Spleen (tissue), 7 donors: ENCODE measurements at regions not wholly inside any gene's neighbourhood (a gene's known extent, or its start where the extent isn't known, plus 50 kb on each side); places are given as distances from the start of the nearest gene placed in this dataset.

Source experiments
- CTCF ChIP-seq, 11 experiments: fragments of 200-600 bp in 7 of 11; fragments of 450-650 bp in 4 of 11; sonication (generic) in 4 of 11; IDR thresholded peaks in 8 of 11; conservative IDR thresholded peaks in 3 of 11; 1 replicate in 7 of 11; 2 replicates in 4 of 11; pipeline versions ENCODE4 v1.4.0 to v1.8.0; 2016 to 2021; ENCODE audit warnings: antibody characterized with exemption in 11 of 11, inconsistent platforms in 4 of 11, mild to moderate bottlenecking in 1 of 11
- POLR2A ChIP-seq, 3 donors: fragments of 450-650 bp; IDR thresholded peaks; one replicate each; pipeline ENCODE4 v1.5.1; 2017; ENCODE audit warnings: antibody characterized with exemption in 3 of 3, mild to moderate bottlenecking in 1 of 3
- POLR2AphosphoS5 ChIP-seq, 3 donors: sonication (generic); formaldehyde crosslinking; IDR thresholded peaks; one replicate each; pipeline ENCODE4 v1.5.1; 2017; ENCODE audit warnings: antibody characterized with exemption in 3 of 3
- donor health status: DM: no; HTN: no; CAD: no; lungs with moderate emphysema.
- donor health status: DM: no; HTN: no; CAD: no.
- donor health status: DM: no; HTN: no; CAD: no.

- TF ChIP-seq CTCF (IDR thresholded peaks at IDR 0.05 in 8 of 11, conservative IDR thresholded peaks at IDR 0.05 in 3 of 11) (no peak), POLR2A (IDR thresholded peaks at IDR 0.05) (no peak), POLR2AphosphoS5 (IDR thresholded peaks at IDR 0.05) (no peak)
Measured at GRCh38 chr16:9429646-9430330, 338.3 kb downstream of the HAPSTR1 start.
